ENCODE measurements at regions not wholly inside any gene's neighbourhood (a gene's known extent, or its start where the extent isn't known, plus 50 kb on each side); places are given as distances from the start of the nearest gene placed in this dataset.

DNA sequence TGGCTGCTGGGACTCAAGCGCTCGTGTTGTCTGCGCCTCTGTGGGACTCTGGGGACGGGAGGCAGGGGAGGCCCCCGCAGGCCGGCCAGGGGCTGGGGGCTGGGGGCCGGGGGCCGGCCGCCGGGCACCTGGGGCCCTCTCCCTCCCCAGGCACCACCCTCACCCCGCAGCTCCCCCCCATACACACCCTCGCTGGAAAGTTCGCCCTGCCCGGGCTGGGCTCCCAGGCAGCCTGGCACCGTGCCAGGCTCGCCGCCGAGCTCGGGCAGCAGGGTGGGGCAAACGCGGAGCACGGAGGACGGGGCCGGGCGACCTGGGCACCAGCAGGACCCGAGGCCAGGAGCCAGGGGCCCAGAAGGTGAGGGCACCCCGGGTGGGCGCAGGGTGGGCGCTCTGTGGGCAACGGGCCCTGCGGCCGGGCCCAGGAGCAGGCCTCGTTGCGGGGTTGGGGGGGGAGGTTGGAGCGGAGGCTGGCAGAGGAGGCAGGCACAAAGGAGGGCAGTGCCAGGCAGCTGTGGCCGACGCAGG is 76.7 kb upstream of the WNT7B start:
- no peak for DNase-seq (ENCODE audit: low read depth, low spot score)

DNA sequence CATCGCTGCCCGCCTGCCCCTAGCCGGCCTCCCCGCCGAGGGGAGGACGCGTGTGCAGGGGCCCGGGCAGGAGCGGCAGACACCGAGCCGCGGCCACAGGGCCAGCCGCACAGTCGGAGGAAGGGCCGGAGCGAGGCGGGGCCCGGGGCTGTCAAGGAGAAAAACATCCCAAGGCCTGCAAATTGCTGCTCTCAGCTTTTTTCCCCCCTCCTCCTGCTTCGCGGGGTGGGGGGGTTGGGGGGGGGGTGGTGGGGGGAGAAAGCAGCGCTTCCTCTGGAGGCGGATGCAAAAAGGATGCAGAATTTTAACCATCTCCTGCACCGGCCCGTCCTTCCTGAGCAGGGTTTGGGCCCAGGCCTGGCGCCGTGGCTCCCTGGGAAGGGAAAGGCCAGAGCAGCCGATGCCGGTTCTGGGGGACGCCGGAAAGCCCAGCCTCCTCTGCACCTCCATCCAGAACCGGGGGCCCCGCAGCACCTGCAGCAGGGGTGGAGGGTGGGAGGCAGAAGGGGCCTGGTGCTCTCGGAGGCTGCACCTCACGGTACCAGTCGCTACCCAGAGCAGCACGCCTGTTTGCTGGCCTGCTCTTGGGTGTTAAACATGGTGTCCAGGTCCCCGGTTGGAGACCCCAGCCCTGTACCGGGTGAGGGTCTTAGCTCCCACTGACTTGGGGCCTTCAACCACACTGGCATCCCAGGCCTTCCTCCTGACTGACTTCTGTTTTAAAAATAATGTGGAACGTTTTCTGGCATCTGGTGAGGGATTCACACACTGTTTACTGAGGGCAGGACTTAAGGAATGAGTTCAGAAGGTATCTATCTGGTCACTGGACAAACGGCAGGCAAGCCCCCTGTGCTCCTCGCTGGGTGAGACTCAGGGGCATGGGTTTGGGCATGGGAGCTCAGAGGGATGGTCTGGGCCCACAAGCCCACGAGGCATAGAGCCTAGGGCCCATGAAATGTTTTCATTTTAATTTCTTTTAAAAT is 77.4 kb upstream of the WNT7B start:
- no peak for DNase-seq (ENCODE audit: low read depth, low spot score)

DNA sequence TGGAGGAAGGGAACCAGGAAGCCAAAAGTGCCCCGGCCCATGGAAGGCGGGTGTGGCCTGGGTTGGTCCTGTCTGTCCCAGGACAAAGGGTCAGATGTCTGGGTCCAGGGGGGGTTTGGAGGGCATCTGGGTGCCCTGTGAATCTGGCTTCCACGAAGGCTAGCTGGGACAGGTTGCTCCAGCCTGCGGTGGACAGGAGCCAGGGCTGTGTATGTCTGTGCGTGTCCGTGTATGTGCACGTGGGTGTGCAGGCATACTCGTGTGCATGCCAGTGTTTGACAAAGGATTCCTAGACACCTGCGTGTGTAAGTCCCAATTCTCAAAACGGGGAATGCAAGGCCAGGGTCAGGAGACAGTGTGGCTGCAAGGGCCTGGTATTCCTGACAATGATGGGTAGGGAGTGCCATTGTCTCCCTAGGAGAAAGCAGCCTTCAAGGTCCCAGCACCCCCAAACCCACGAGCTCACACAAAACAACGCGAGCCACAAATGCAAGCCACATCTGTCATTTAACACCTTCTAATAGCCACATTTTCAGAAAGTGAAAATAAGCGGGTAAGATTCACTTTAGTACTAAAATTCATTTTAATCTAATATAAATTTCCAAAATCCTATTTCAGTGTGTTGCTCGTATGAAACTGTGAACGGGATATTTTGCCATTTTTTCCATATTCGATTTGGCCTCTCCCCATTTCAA is 78.4 kb upstream of the WNT7B start:
- no peak for DNase-seq (ENCODE audit: low read depth, low spot score)

DNA sequence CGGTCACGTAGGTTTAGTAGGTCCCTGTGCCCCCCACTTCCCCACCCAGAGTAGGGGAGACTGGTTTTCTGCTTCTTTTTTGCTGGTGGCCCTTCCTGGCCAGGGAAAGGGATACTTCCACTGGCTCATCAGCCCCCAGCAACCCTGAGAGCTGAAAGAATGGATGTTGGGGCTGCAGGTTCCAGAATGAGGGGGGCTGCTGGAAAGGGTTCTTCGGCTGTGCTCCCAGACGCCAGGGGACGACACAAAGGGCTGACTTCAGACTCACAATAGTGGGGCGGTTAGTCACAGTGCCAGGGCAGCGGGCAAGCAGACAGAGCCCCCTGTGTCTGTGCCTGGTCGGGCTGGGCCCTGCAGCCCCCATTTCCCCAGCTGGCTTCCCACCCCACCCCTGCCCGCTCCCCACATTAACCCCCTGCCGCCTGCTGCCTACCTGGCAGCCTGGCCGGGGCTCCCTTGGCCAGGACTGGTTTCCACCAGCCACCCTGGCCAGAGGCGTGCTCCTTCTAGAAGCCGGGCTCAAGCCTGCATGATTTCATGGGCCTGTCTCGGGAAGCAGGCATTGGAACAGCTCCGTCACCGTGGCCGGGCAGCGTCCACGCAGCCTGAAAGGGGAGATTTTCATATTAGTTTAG is 79.1 kb upstream of the WNT7B start:
- DNase-seq (ENCODE audit: low read depth, low spot score): no peak

DNA sequence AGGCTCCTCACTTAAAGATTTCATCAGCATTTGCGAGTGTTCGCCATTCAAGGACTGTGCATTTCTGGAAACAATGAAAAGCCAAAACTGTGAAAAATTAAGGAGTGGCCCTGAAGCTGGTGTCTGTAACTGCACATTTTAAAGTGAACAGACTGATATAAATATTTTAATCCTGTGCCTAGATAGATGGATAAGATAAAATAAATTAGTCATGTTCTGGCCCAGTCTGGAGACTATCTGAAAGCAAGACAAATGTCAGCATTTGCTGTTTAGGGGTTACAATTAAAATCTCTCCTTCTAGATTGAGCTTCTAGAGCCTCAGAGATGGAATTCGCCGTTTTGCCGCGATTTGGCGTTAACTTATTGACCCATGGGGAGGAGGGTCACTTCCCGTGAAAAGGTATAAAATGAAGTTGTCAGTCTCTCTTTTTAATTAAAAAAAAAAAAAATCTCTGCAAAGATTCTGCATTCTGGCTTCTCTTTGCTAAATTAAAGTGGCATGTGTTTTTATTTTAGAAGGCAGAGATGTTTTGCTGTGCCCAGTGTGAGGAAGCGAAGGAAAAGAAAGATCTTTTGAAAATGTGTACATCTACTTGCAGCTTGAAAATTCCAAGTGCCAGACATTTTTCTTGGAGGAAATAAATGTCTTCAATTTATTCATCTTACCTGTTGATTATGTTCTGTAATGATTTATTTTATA is 79.7 kb upstream of the WNT7B start:
- no peak for DNase-seq (ENCODE audit: low read depth, low spot score)

DNA sequence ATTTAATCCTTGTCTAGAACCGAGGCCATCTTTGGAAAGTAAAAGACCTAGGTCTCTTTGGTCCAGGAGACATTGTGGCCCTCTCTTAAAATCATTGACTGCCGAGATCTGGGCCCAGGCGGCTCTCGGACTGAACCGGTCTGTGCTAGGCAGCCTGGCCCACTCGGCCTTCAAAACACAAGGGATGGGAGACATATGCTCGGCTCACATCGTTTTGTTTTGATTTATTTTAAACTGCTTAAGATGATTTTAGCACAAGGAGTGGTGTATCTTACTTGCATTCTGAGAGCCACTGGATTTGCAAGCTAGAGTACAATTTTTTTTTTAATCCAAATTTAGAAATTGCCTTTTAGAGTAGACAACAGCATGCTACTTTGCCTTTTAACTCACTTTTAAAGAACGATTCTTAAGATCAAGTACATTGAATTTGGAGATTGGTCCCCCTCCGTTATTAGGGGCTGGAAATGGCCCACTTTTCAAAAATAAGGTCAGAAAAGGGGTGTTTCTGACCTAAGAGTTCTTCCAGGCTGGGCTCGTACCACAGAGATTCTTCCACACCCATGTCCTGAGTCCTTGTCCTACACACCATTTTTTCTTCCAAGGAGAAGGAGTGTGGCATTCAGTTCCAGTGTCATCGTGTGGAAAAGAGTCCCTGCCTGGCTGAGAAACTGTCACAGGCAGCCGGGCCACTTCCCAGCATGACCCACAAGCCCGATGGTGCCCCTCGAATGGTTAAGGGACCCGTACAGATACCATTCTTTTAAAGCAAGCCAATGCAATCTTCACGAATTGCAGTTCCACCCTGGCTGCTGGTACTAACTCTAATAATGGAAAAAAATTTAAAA is 80.5 kb upstream of the WNT7B start:
- no peak for DNase-seq (ENCODE audit: low read depth, low spot score)

DNA sequence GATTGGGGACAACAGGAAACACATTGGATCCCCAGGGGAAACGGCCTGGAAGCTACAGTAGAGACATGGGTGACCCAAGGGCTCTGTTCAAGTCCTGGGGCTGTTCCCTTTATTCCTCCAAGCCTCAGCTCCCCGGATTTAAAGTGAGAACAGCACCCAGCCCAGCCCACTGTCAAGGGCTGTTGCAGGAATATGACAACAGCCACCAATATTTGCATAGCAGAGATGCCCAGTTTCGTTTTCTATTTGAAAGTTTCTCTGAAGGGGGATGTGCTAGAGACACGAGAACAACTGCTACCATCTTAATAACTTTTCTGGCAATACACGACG is 81.1 kb upstream of the WNT7B start:
- DNase-seq (ENCODE audit: low read depth, low spot score): no peak

DNA sequence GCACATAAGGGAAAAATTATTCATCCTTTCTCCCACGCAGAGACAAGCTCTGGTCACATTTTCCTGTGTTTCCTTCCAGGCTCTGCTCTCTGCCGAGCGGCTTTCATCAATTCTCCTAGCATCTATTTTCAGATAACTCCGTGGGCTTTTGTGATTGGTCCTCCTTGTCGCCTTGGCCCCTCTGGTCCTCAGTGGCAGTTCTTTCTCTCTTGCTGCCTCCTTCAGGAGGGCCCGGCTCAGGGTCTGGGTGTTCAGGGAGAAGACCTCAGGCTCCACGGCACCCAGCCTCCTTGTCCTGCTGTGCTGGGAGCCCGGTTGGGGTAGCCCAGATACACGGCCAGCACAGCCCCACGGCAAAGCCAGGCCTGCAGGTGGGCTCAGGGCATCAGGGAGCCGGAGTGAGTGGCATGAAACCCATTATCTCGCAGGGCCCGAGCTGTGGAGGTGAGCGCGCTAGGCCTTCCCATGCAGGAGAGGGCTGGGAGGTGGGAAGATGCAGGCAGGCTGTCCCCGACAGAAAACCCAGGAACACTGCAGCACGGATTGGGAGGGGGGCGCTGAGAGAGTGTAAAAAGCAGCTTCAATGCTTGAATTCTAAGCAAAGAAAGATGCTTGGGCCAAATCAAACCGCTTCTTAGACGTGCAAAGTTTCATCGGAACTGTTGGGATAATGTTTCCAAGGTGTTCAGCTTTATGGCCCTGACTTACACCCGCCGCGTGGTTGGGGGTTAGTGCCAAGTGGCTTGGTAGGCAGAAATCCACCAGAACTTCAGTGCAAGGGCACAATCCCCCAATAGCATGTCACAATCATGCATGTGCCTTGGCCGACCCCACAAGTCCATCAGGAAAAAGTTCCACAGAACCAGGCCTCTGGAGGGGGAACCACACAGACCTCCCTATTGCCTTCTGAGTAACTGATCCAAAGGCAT is 81.9 kb upstream of the WNT7B start:
- DNase-seq (ENCODE audit: low read depth, low spot score): no peak

DNA sequence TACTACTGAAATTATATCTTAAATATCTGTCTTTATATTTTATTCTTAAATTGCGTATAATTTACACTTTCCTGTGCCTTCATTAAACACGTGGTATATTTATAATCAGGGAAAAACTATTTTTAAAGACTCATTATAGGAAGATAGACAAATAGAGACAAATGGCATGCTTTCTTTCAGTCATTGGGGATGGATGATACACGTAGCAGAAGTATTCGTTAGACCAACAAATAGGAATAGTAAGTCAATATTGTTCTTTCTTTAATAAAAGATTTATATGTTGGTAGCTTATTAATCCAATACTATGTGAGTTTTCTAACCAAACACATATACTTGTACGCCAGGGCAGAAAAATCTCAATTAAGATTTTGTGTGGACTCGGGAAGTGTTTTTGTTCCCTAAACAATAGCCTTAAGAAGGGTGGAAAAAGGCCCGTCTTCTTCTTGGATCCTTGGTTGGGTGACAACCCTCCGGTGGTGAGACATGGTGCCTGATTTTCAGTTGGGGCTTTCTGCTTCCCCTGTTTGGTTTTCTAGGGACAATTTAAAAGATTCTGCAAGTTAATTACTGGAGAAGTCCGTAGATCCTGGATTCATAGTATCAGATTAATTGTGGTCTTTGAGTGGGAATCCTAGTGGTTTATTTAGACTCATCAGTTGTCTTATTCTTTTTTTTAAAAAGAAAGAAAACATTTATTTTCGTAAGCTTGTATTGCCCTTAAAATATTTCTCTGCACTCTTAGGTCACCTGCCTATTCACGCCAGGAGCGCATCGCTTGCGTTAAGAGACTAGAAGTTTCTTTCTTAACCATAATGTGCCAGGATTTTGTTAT is 83.5 kb upstream of the WNT7B start:
- no peak for DNase-seq (ENCODE audit: low read depth, low spot score)

DNA sequence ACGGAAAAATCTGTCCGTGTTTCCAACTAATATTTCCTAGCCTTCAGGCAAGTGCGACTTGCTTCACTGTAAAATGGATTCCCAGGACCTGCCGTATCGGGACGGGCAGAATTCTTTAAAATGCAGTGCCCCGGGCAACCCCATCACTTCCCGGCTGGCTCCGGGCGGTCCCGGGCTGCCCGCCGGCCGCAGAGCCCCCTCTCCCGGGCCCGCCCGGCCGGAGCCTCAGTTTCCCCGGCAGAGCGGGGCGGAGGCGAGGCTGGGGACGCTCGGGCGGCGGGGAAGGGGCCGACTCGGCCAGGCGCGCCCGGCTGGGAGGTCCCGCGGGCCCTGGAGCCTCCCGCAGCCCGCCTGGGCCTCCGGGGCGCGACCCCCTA is 84.2 kb upstream of the WNT7B start:
- no peak for DNase-seq (ENCODE audit: low read depth, low spot score)

DNA sequence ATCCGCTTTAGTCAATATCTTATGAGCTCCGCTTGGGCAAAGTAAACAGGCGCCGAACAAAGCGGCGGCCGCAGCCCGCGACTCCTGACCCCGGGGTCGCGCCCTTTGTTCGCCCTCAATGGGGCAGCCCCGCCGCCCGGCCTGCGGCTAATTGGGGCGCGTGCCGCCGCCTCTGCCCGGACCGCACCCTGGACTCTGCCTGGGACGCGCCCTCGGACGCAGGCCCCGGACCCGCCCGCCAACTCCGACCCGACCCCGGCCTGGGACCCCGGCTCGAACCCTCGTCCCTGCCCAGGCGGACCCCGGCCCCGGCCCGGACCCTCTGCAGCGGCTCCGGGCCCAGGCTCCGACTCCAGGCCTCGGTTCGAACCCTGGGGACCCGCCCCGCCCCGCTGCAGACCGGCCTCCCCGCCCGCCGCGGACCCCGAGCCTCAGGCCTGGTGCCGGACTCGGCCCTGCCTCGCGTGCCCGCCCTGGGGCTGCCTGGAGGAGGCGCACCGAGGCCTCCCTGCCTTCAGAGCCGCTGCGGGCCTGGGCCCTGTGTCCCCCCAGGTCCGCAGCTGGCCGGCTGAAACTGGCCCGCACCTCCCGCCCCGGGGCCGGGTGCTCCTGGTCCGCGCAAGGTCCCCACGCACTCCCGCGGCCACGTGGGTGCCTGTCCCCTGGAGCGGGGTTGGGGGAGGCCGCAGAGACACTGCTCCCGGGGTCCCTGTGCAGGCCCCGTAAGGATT is 84.7 kb upstream of the WNT7B start:
- no peak for DNase-seq (ENCODE audit: low read depth, low spot score)

DNA sequence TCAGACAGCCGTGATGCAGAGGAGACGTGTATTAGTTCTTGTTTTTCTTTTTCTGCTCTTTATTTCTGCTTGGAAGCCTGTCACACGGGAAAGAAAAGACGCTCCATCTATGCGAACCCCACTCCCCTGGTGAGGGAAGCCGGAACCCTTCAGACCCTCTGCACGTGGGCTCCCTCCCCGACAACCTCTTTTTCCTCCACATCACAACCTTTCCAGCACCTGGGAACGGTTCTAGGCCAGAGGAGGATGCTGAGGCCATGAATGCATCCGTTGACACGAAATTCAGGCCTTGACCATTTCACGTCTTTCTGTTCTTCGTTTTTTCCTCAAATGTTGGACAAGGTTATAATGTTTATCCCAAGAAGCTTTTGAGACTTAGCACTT is 85.3 kb upstream of the WNT7B start:
- DNase-seq (ENCODE audit: low read depth, low spot score): no peak

DNA sequence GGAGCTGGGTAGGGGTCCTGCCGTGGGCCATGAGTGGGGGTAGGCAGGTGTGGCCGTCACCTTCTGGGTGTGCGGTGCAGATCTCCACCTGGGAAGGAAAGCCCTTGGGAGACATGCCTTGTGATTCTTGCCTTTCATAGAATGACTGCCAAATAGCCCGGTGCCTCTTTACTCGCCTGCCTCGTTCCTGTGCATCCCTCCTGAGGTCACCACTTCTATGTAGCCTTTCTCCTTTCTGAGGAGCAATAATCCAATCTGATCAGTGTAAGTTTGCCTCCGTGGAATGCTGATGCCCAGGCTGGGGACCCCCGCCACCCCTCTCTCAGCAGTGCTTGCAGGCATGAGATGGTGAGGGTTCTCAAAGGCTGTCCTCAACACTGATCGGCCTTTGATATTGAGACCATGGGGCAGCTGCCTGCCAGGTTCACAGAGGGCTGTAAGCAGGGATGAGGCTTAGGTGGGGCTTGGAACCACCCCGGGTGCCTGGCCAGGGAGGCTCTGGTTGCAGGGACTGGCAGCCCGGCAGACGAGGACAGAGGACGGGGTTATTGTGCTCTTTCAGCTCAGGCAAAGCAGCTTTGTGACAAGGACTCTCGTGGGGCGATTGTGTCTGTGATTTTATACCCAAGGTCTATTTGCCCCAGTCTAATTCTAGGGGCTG is 86.1 kb upstream of the WNT7B start:
- DNase-seq (ENCODE audit: low read depth, low spot score): no peak

DNA sequence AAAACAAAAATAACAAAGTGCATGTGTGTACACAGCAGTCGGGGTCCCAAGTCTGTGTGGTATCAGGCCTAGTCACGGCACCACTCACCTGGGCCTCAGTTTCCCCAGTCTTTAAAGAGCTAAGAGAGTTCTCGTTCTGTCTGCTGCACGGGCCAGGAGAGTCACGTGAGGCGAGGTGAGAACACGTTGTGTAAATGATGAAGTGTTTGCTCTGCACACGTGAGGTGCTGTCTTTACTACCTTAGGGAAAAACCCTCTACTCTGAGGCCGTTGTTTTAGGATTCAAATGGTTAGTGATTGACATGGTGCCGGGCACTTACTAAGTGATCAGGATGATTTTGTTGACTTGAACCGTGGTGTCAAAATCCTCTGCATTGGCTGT is 86.5 kb upstream of the PPARA start:
- no peak for DNase-seq (ENCODE audit: low read depth, low spot score)

DNA sequence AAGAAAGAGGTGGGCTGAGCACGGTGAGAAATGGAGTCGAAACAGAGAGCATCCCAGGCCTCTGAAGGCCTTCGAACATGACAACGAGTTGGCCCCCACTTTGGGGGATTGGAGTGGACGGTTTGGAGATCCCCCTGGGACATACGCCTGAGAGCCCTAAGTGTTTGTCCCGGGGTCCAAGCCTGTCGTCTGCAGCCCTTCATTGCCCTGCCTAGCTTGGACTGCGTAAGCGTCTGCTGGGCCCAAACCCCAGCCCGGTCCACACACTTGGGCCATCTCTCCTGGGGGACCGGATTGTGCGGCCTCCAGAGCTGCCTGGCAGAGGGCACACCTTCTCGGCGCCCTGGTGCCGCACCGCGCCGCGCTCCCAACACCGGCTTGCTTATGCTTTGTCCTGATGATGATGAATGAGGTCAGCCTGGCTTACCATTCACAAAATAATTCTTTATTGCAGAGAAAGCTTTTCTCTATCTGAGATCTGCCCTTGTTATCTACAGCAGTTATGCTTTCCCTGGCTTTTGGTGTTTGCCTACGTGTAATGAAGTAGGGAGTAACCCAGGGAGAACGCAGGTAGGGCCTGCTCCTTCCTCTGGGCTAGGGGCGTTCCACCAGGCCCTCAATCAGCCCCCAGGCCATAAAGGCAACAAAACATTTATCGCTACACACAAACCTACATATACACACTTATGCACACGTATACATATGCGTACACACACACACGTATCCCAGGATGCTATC is 85.9 kb upstream of the PPARA start:
- DNase-seq (ENCODE audit: low read depth, low spot score): no peak

DNA sequence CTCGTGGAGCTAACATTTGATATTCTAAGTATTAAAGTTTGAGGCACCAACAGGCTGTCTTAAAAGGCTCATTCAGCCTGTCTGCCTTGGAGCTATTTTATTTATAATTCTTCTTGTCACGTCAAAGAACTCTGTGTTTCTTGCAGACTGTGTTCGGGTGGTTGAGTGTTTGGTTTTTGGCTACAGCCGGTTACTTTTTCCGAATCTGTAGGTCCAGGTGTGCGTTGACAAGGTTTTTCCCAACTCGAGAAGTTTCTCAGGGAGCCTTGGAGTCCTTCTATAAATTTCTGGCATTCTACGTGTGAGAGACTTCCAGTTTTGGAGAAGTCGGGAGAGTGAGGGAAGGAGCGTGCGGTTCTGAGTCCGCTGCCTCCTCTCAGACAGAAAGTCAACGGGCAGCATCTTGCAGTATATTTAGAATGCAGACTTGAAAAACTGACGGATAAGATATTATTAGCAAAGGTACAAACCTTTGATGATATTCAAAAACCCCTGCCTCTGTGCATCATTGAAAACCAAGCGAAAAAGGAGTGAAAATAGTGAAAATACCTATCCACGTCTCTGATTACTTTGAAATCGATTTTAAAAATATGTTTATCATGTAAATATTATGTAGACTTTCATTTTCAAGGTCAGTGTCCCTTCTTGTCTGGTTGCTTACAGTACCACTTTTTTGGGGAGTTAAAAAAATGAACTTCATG is 85.2 kb upstream of the PPARA start:
- DNase-seq (ENCODE audit: low read depth, low spot score): no peak

All from pulmonary artery endothelial cell (primary cell).